ENCODE measurements at regions not wholly inside any gene's neighbourhood (a gene's known extent, or its start where the extent isn't known, plus 50 kb on each side); places are given as distances from the start of the nearest gene placed in this dataset.

DNA sequence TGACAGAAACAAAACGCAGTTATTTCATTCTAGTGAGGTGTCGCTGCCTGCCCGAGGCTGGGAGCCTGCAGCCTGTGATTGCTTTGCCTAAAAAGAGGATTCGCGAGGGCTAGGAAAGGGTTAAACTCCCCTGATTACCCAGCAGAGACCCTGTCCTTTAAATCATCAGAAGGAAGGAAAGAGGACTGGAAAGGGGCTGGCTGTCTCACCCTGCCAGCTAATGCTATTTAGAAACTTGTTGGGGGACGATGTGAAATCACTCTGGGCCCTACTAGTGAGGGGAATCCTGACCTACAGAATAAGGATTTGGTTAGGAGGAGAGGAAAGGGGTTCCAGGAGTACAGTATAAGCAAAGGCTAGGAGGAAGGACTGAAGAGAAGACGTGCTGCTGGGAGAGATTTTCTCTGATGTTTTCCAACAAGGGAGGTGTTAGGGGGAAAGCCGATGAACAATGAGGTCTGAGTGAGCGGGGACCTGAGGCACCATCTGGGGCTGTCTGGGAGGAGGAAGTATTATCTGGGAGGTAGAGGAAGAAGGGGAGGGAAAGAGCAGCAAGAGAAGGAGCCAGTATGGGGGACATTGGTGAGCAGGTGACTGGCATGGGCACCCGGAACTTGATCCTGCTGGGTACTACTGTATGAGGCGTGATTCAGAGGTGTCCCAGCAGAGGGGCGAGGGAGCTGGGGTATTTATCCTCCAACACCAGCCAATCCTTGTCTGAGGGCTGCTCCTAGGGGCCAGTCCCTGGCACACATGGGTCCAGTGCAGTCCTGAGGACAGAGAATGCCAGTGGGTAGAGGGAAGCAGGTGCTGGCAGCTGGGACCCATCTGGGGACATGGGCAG lies 55.7 kb upstream of the PTPRS start:
- FAIRE-seq (no peak), DNase-seq (ENCODE audit: extremely low read depth in 1 of 4, low spot score in 3 of 4) (no peak), ATAC-seq (no peak)
- ChIA-PET CTCF (ENCODE audit: low intra/inter-chr PET ratio) (no interaction called here), POLR2A (no interaction called here)
- Histone ChIP-seq H3K4me3 (no peak overlapping the region), H3K9ac (ENCODE audit: insufficient read depth in 1 of 2, low read depth in 2 of 2, low read length in 2 of 2) (no peak overlapping the region), H3K9me3 (replicated peaks; ENCODE audit: control insufficient read depth, insufficient read depth, low read depth, low read length) (no peaks in the 10 kb centered on the region), H3K36me3 (ENCODE audit: control insufficient read depth, insufficient read depth, low read length) (no peaks in the 10 kb centered on the region), H3K27ac (ENCODE audit: extremely low read depth, low read depth, low read length) (no peak overlapping the region), H3K79me2 (ENCODE audit: control insufficient read depth, insufficient read depth, low read length) (no peaks in the 10 kb centered on the region), H3K9me1 (ENCODE audit: control insufficient read depth, insufficient read depth, low read length) (no peaks in the 10 kb centered on the region), H3K4me2 (ENCODE audit: insufficient read depth, low read length) (no peak overlapping the region), H3K27me3 (ENCODE audit: control insufficient read depth in 2 of 2, insufficient read depth in 2 of 2, low read length in 2 of 2) (peaks cover 4 to 6% of the 10 kb centered on the region in 2 experiments; a peak in 2 of 5 replicates), H3K4me1 (replicated peaks in 1 of 2; ENCODE audit: control insufficient read depth in 2 of 2, insufficient read depth in 2 of 2, low read length in 2 of 2) (no peaks in the 10 kb centered on the region; a peak in 2 of 5 replicates), H4K20me1 (replicated peaks; ENCODE audit: control insufficient read depth, insufficient read depth, low read length) (peaks cover 7% of the 10 kb centered on the region), H2AFZ (ENCODE audit: low read depth, low read length) (no peak overlapping the region)
- TF ChIP-seq, protein P1, sequence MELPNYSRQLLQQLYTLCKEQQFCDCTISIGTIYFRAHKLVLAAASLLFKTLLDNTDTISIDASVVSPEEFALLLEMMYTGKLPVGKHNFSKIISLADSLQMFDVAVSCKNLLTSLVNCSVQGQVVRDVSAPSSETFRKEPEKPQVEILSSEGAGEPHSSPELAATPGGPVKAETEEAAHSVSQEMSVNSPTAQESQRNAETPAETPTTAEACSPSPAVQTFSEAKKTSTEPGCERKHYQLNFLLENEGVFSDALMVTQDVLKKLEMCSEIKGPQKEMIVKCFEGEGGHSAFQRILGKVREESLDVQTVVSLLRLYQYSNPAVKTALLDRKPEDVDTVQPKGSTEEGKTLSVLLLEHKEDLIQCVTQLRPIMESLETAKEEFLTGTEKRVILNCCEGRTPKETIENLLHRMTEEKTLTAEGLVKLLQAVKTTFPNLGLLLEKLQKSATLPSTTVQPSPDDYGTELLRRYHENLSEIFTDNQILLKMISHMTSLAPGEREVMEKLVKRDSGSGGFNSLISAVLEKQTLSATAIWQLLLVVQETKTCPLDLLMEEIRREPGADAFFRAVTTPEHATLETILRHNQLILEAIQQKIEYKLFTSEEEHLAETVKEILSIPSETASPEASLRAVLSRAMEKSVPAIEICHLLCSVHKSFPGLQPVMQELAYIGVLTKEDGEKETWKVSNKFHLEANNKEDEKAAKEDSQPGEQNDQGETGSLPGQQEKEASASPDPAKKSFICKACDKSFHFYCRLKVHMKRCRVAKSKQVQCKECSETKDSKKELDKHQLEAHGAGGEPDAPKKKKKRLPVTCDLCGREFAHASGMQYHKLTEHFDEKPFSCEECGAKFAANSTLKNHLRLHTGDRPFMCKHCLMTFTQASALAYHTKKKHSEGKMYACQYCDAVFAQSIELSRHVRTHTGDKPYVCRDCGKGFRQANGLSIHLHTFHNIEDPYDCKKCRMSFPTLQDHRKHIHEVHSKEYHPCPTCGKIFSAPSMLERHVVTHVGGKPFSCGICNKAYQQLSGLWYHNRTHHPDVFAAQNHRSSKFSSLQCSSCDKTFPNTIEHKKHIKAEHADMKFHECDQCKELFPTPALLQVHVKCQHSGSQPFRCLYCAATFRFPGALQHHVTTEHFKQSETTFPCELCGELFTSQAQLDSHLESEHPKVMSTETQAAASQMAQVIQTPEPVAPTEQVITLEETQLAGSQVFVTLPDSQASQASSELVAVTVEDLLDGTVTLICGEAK (IDR thresholded peaks at IDR 0.05) = no peak
- TF ChIP-seq, protein P1 (CRISPR knock-in tag; IDR thresholded peaks at IDR 0.05) = no peak
- TF ChIP-seq MAX (CRISPR knock-in tag; IDR thresholded peaks at IDR 0.05) (no peak), CBX1 (IDR thresholded peaks at IDR 0.05; ENCODE audit: low read depth) (no peak), FUS (optimal IDR thresholded peaks at IDR 0.05; ENCODE audit: low read depth, low read length) (no peak), ZNF146 (CRISPR knock-in tag; IDR thresholded peaks at IDR 0.05; ENCODE audit: unreplicated experiment) (no peak), EZH2 (IDR thresholded peaks at IDR 0.05; ENCODE audit: borderline replicate concordance, low read depth, low read length) (no peak)
- in situ Hi-C loops (cut with MboI) (no loop called here), intact Hi-C loops (cut with micrococcal nuclease) (no loop called here)
- 8% methylated on average over 12 of the region's 12 CpGs for WGBS (ENCODE audit: insufficient coverage, low coverage, missing lambda C conversion rate)
- BruUV-seq (replicated peaks) = no TSS peak

Measured in K562 (cell line).